ENCODE measurements at regions not wholly inside any gene's neighbourhood (a gene's known extent, or its start where the extent isn't known, plus 50 kb on each side); places are given as distances from the start of the nearest gene placed in this dataset.
"Not testable (repeated sequence)": the region's sequence is repeated elsewhere in the genome, so short reads cannot be mapped to it uniquely, and the experiment has no call there.

GRCh38 chr3:75453839-75454238 is 210.3 kb upstream of the FRG2C start:
- DNase-seq: not testable (repeated sequence)

GRCh38 chr3:75474530-75474929 is 189.6 kb upstream of the FRG2C start:
- not testable (repeated sequence) for DNase-seq

GRCh38 chr3:75496600-75496999 is 167.5 kb upstream of the FRG2C start:
- not testable (repeated sequence) for DNase-seq

GRCh38 chr3:75500357-75500756 is 163.8 kb upstream of the FRG2C start:
- not testable (repeated sequence) for DNase-seq

GRCh38 chr3:75502171-75502570 is 162.0 kb upstream of the FRG2C start:
- DNase-seq: not testable (repeated sequence)

GRCh38 chr3:75502769-75503756 is 161.1 kb upstream of the FRG2C start:
- DNase-seq: peak; percentile 50

GRCh38 chr3:75506603-75507002 is 157.5 kb upstream of the FRG2C start:
- no peak for DNase-seq

GRCh38 chr3:75507956-75508355 is 156.2 kb upstream of the FRG2C start:
- DNase-seq: not testable (repeated sequence)

- DNase-seq: not testable (repeated sequence)
These were observed 136.5 kb upstream of the FRG2C start for GRCh38 chr3:75527657-75528056.

GRCh38 chr3:75552095-75552494 is 112.0 kb upstream of the FRG2C start:
- DNase-seq: peak; percentile 11

GRCh38 chr3:75564427-75564826 is 99.7 kb upstream of the FRG2C start:
- not testable (repeated sequence) for DNase-seq

GRCh38 chr3:75572303-75572702 is 91.8 kb upstream of the FRG2C start:
- not testable (repeated sequence) for DNase-seq

- not testable (repeated sequence) for DNase-seq
These were observed 85.0 kb upstream of the FRG2C start for GRCh38 chr3:75579091-75579490.

GRCh38 chr3:75579536-75579935 is 84.6 kb upstream of the FRG2C start:
- DNase-seq: peak; percentile 0

- peak; percentile 16 for DNase-seq
These were observed 83.9 kb upstream of the FRG2C start for GRCh38 chr3:75579981-75580782.

GRCh38 chr3:75582536-75582935 is 81.6 kb upstream of the FRG2C start:
- not testable (repeated sequence) for DNase-seq

GRCh38 chr3:75583116-75583515 is 81.0 kb upstream of the FRG2C start:
- DNase-seq: not testable (repeated sequence)

GRCh38 chr3:75587695-75588094 is 76.4 kb upstream of the FRG2C start:
- not testable (repeated sequence) for DNase-seq

GRCh38 chr3:75590382-75590781 is 73.7 kb upstream of the FRG2C start:
- DNase-seq: not testable (repeated sequence)

- DNase-seq: not testable (repeated sequence)
These were observed 59.7 kb upstream of the FRG2C start for GRCh38 chr3:75604286-75604934.

GRCh38 chr3:75607996-75608395 is 56.1 kb upstream of the FRG2C start:
- not testable (repeated sequence) for DNase-seq

GRCh38 chr3:75609598-75609997 is 54.5 kb upstream of the FRG2C start:
- not testable (repeated sequence) for DNase-seq

GRCh38 chr3:75610773-75611172 is 53.4 kb upstream of the FRG2C start:
- DNase-seq: no peak

Measured in NCI-H69 (cell line).